HG03575 (cell line): ENCODE measurements at regions not wholly inside any gene's neighbourhood (a gene's known extent, or its start where the extent isn't known, plus 50 kb on each side); places are given as distances from the start of the nearest gene placed in this dataset.
"Not testable (repeated sequence)": the region's sequence is repeated elsewhere in the genome, so short reads cannot be mapped to it uniquely, and the experiment has no call there.

Experiments
- ATAC-seq: cut with Tn5 transposase; IDR thresholded peaks from one replicate; pipeline ENCODE4 v1.9.1; 2021; ENCODE audit not compliant: unreplicated experiment, insufficient number of reproducible peaks, low FRiP score; ENCODE audit errors: extremely low read depth

GRCh38 chr2:128412181-128412871 lies 93.7 kb upstream of the HS6ST1 start:
- no peak for ATAC-seq

DNA sequence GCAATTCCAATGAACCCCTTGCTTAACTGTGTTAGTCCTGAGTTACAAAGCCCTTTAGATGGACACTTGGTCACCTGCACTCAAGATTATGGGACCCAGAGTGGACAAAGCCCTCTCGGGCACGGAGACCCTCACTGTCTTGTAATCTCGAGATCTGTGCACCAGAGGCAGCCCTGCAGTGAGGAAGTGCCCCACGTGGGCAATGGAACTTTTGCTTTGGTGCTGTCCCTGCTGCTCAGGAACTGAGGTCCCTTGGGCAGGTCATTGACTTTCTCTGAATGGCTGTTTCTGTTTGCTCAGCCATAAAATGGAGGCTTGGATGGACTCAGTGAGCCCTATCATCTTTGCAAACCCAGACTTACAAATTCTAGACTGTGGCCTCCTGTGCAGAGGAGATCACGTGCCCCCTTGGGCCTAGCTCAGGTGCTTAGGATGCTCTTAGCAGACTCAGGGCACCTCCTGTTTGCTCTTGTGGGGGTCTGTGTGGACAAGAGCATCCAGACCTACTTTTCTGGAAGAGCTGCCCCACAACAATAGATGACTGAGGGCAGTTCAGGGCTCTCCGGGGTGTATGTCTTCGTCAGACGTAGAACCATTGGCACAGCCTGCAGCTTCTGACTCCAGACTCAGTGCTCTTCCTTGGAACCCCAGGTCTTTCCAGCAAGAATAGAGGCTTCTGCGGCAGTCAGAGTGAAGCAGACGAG lies 94.5 kb upstream of the HS6ST1 start:
- ATAC-seq: no peak

DNA sequence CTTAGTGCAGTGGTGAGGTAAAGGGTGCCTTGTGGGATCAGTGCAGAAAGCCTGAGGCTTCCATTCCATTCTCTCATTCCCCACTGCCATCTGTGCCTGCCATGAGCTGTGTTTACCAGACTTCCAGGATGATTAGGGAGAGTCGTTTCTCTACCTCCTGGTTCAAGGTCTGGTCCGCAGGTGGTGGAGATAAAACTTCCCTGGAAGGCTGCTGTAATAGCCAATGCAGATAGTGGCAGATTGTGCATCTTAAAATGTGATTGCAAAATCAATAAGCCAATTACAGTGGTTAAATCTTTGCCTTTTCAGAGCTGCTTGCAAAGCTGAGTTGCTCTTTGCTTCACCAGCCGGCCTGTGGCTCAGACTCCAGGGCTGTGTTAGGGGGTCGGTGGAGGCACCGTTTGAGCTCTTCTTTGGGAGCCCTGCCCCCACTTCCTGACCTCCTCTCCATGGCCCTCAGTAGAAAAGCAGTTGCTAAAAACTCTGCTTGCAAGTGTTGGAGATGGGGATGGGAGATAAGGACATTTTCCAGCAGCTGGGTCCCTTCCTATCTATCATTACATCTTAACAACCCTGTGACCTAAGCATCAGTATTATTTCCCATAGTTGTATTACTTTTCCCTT lies 95.2 kb upstream of the HS6ST1 start:
- no peak for ATAC-seq

DNA sequence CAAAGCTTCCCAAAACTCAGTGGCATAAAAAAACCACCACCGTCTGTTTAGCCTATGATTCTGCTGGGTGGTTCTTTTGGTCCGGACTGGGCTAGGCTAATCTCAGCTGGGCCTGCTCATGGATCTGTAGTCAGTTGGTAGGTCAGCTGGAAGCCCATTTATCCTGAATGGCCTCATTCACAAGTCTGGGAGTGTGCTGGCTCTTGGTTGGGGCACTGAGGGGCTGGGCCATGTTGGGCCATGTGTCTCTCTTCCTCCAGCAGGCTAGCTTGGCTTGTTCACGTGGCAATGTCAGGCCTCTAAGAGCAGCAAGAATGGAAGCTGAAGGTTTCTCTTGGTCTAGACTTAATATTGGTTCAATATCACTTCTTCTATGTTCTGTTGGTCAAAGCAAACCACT lies 95.7 kb upstream of the HS6ST1 start:
- ATAC-seq: no peak

DNA sequence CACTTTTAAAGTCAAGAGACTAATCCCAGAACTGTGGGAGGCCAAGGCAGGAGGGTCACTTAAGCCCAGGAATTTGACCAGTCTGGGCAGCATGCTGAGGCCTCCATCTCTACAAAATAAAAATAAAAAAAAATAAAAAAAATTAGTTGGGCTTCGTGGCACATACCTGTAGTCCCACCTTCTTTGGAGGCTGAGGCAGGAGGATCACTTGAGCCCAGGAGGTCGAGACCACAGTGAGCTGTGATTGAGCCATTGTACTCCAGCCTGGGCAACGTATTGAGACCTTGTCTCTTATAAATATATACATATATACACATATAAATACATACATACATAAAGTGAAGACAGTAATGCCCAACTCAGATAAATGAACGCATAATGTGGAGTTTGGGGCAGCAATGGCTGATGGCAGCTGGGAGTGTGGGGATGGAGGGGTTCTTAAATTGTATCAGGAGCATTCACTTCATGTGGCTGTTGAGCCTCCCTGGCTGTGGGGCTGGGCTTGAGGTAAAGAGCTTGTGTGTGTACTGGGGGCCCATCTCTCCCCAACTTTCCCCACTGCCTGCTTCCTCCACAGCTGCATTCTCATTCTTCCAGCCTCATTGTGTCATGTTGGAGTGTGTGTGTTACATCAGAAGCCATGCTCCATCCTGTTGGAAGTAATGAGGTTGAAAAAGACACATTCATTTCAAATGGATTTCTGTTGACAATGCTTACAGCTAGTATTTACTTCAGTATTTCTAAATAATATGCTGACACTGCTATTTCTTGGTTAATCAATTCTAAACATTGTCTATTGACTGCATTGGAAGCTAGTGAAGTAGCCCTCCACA lies 96.5 kb upstream of the HS6ST1 start:
- no peak for ATAC-seq

GRCh38 chr2:128415779-128416061 lies 97.1 kb upstream of the HS6ST1 start:
- ATAC-seq: no peak

DNA sequence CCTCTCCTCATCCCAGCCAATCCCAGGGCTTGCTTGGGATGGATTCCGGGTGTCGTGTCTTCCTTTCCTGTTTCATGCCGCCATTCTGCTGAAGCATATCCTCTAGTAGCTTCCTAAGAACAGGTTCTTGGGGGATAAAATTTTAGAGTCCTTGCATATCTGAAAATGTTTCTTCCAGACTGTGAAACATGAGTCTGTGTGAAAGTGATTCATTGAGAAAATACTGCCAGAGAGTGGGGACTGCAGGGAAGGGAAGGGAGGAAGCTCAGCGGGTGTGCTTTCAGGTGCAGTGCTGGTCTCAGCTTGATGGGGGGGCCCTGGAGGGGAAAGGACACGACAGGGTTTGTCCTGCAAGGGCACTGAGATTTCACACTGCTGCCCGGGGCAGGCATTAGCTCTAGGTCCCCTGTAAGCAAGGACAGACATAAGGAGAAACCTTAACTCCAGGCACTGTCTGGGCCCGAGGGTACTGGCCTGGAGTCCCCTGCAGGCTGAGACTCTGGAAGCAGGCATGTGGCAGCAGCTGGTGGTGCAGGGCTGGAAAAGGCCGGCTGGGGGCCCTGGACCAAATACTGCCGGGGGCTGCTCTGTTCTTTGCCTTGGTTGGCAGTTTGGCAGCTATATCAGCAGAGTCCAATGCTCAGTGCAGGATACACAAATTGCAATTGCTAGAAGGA lies 97.6 kb upstream of the HS6ST1 start:
- no peak for ATAC-seq

DNA sequence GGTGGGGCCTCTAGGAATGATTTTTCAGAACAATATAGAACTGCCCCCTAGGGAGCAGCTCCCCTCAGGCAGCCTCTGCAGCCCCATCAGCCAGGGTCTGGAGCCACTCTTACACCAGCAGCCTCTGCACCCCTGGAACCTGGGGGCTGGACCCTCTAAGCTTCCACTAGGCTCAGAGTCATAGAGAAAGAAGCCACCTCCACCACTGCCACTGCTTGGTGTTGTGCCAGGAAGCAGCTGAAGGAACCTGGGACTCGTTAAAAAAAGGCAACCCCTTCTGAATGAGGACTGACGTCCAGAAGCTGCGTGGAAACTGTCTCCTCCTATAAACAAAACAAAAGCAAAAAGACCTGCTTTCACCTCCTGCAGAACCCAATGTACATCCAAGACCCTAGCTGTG lies 98.1 kb upstream of the HS6ST1 start:
- no peak for ATAC-seq

GRCh38 chr2:128417264-128417663 lies 98.6 kb upstream of the HS6ST1 start:
- ATAC-seq: not testable (repeated sequence)

GRCh38 chr2:128420131-128420530 lies 101.5 kb upstream of the HS6ST1 start:
- no peak for ATAC-seq

DNA sequence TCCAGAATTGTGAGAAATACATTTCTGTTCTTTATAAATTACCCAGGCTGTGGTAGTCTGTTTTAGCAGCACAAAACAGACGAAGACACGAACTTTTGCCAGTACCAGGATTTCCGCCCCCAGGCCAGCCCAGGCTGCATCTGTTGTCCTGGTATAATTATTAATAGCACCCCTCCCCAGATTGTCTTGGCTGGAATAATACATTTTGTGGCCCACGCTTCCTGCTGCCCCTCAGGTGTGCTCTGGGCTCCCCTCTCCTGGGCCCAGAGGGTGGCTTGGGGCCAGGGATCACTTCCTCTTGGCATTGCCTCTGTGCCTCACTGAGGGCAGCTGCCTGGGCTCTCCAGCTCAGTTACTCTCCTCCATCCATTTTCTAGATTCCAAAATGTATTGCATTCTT lies 102.1 kb upstream of the HS6ST1 start:
- no peak for ATAC-seq

- no peak for ATAC-seq
These were observed 102.6 kb upstream of the HS6ST1 start for GRCh38 chr2:128421286-128421685.

GRCh38 chr2:128421861-128422311 lies 103.2 kb upstream of the HS6ST1 start:
- no peak for ATAC-seq

DNA sequence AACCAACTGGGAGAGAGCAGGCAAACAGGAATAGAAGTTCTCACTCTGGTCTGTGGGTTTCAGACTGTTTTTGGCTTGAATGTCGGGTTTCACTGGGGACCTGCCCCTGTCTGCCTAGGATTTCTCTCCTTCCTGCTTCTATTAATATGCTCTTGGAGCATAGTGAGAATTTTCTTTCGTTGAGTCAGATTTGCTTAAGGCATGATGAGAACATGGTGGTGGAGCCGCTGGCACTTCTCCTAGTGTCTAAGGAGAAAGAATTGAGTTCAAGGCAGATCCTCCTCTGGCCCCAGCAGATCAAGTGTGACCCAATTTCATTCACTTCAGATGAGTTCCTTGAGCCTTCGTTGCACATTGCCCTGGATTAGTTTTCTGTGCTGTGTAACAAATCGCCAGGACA lies 103.9 kb upstream of the HS6ST1 start:
- ATAC-seq: no peak

GRCh38 chr2:128423788-128424165 lies 105.1 kb upstream of the HS6ST1 start:
- no peak for ATAC-seq

- ATAC-seq: no peak
These were observed 105.9 kb upstream of the HS6ST1 start for GRCh38 chr2:128424406-128425171.

DNA sequence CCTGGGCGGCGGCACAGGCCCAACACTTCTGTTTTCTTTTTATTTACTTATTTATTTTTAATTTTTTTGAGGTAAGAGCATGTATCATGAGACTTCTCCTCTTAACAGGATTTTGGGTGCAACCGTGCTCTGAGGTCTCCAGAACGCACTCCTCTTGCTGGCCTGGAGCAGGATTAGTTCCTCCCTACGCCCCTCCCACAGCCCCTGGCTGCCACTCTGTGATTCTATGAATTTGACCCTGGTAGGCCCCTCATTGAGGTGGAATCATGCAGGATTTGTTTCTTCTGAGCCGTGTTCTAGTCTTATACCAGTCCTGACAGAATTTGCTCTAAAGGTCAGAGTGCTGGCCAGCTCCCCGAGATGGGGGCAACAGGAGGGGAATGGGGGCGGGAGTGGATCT lies 106.5 kb upstream of the HS6ST1 start:
- no peak for ATAC-seq

DNA sequence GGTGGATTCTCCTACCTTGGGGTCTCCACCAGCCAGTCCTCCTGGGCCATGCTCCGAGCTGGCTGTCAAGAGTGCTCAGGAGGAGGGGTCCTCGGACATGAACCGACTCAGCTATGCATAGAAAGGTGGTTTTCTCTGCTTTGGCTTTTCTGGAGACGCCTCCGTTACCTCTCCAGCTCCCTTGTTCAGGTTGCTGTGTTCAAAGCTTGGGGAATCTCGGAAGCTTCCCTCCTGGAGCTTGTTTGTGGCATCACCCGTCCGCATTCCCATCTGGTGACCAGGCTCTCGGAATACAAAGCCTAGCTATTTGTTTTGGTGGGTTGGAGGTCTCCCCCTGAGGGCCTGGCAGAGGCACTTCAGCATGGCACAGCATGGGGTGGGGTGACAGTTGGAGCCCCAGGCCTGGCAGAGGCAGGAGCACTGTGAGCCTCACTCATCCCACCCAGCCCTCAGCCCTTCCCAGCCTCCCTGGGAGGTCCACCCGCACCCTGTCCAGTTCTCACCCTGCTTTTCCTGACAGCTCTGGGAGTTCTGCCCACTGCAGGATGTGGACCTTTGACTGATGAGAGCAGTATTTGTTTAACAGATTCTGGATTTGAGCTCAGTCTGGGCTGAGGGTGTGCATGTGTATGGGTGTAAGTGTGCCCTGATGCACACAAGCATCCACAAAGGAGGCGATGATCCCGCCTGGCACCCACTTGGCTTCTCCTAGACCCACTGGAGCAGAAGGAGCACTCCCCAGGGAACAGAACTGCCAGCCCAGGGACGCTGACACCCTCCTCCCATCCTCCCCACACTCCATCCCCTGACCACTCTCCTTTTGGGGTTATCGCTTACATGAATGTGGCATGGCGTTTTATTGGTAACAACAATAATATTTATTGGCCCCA lies 107.3 kb upstream of the HS6ST1 start:
- ATAC-seq: no peak
